ENCODE measurements at regions not wholly inside any gene's neighbourhood (a gene's known extent, or its start where the extent isn't known, plus 50 kb on each side); places are given as distances from the start of the nearest gene placed in this dataset.

DNA sequence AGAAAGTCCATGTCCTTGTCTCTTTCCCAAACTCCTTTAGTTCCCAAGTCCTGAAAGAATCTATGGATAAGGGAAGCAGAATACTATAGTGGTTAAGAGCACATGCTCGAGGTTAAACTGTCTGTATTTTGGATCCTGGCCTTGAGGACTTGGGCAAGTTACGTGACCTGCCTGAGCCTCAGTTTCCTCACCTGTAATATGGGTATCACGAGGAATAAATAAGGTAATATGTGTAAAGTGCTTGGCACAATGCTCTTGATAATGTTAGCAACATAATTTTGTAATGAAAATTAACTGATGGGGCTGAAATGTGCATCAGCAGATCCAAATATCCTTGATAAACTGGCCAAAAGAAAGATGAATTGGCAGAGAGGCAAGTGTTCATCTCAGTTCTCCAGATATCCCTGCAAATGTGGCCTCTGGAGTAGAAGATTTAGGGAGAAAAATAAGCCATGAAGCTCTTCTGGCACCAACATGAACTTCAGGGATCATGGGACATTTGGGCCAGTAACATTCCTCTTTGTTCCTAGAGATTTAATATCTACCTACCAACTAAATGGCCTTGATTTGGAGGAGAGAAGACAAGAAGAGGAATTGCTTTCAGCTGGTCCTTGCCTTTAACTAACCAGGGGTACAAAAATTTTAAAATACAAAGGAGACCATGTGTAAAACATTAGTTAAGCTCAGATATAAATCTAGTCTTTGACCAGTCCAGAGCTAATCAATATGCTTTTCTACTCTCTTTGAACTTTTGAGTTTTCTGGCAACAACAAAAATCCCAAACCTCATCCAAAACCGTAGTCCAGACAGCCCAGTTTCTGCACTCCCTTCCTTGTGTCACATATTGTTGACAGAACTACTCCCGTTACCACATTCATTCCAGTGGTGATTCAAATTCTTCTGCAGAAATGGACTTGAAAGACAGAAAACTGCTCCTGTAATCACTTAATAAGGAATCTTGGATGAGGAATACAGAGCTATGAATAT lies 52.7 kb upstream of the EML4 start:
- no peak overlapping the region for H3K4me3 ChIP-seq (replicated peaks; ENCODE audit: low read depth, low read length)
- peak; percentile 65 for DNase-seq (ENCODE audit: low read depth)
- no peak for TF ChIP-seq CTCF (IDR thresholded peaks at IDR 0.05; ENCODE audit: low read length, missing control alignments)

DNA sequence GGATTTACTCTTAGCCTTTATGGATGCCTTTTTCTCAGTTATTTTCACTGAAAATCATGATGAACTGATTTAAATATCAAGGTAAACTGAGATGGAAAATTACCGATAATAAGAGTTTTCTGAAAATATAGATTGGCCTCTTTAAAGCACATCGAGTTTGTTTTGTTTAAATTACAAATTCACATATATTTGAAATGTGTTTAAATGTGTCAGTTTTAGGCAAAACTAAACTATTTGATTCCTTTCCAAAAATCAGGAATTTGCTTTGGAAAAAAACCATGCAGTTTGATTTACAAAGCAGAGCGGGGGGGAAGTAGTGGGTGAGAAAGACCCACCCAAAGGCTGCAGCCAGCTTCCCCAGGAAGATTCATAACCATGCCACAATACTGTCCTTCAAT lies 52.0 kb upstream of the EML4 start:
- DNase-seq (ENCODE audit: low read depth): no peak
- no peak for TF ChIP-seq CTCF (IDR thresholded peaks at IDR 0.05; ENCODE audit: low read length, missing control alignments)

DNA sequence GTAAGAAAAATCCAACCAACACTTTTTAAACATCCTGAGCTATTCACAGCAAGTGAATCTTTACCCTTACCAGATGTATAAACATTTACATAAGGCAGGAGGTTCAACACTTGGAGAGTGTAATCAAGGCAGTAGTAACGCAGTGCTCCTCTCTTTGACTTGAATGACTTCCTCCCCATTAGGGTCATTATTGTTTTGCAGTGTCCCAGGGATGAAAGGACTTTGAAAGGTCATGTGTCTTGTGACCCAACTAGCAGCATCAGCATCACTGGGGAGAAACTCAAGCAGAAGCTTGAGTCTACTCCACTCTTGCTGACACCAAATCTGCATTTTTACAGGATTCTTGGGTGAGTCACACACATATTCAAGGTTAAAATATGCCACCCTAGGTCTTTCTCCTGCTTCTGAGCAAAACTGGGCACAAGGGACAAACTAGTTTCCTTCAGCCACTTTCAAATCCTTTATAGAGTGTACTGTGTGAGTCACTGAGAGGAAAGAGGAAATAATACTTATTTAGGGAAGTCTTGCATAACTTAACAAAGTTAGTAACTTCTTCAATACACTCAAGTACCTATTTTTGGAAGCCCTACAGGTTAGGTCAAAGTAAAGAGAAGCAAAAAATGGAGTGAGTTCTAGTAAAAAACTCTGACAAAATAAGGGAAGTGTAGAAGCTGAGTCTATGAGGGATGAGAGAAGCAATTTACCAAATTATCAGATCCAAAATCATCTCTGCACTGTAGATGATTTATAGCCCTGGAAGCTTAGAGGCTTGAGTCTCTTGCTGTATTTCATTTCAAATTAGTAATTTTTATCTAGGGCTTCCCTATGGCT lies 51.0 kb upstream of the EML4 start:
- TF ChIP-seq CTCF (IDR thresholded peaks at IDR 0.05; ENCODE audit: low read length, missing control alignments): no peak
- no peak overlapping the region for H3K4me3 ChIP-seq (replicated peaks; ENCODE audit: low read depth, low read length)
- DNase-seq (ENCODE audit: low read depth): peak; percentile 62

More for the DNA sequence above, 52.0 kb upstream of the EML4 start:
- no peak overlapping the region for H3K4me3 ChIP-seq (replicated peaks; ENCODE audit: low read depth, low read length)

DNA sequence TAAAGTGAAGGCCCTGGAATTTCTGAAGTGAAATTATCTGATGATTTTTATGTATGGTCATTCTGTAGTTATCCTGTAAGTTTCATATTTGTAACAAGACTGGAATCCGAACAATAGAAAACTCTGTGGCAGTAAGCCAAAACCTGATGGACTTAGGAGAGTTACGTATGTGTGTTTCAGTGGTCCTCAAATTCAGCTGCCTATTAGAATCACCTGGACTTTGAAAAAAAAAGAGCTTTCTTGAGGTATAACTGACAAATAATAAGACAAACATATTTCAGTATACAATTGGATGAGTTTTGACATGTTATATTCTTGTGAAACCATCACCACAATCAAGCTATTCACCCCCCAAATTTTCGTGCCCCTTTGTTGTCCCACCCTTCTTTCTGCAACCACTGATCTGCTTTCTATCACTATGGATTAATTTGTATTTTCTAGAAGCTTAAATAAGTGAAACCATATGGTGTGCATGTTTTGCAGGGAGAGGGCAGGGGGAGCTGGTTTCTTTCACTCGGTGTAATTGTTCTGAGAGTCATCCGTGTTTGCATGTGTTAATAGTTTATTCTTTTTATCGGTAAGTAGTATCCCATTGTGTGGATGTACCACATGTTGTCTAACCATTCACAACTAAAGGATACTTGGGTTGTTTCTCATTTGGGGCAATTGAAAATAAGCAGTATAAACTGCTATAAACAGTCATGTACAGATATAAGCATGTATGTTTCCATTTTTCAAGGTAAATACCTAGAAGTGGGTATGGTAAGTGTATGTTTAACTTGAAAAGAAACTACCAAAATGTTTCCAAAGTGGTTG lies 50.2 kb upstream of the EML4 start:
- no peak for TF ChIP-seq CTCF (IDR thresholded peaks at IDR 0.05; ENCODE audit: low read length, missing control alignments)
- no peak overlapping the region for H3K4me3 ChIP-seq (replicated peaks; ENCODE audit: low read depth, low read length)
- peak; percentile 78 for DNase-seq (ENCODE audit: low read depth)
